K562 (cell line): ENCODE measurements at regions not wholly inside any gene's neighbourhood (a gene's known extent, or its start where the extent isn't known, plus 50 kb on each side); places are given as distances from the start of the nearest gene placed in this dataset.

ENCODE experiments used
- ATAC-seq: fragments of 200-7000 bp; cut with Tn5 transposase; 3 replicates; pipeline ENCODE4 v1.9.1; 2020; ENCODE audit warnings: moderate library complexity
- BruUV-seq: library from RNA; stranded (reverse); fragments of 400-500 nt; replicated peaks from 2 replicates; lab custom pipeline; 2021; lab: Mats Ljungman, UMichigan
- CTCF ChIA-PET: fragments of 300-600 bp; formaldehyde crosslinking; extraction: SDS; loops from one replicate; lab custom pipeline; 2021; ENCODE audit warnings: low intra/inter-chr PET ratio; lab: Yijun Ruan, JAX
- POLR2A ChIA-PET: fragments of 300-600, 350-650 bp; sonication (Branson Sonifier 250); formaldehyde crosslinking; extraction: SDS; loops from one replicate; lab custom pipeline; 2021; ENCODE audit warnings: antibody characterized with exemption, inconsistent platforms; lab: Yijun Ruan, JAX
- DNase-seq, 4 experiments: peaks; one replicate each; pipeline versions ENCODE4 v3.0.0 to v3.0.0-alpha.2; 2011 to 2018; ENCODE audit warnings: low spot score in 3 of 4, mixed read lengths in 3 of 4; ENCODE audit errors: extremely low read depth in 1 of 4
- FAIRE-seq: peaks from 2 replicates; lab custom pipeline; 2011; peaks lifted over from hg19 to GRCh38; lab: Jason Lieb, UNC
- H2AFZ ChIP-seq: 2 replicates; pipeline ENCODE4 v1.6.0; 2011; ENCODE audit warnings: low read depth, low read length, control low read depth, inconsistent platforms
- H3K27ac ChIP-seq: fragments of 200-600 bp; 3 replicates; pipeline ENCODE4 v1.8.0; 2011; ENCODE audit warnings: low read depth, mild to moderate bottlenecking, control low read depth, inconsistent platforms, low read length, moderate library complexity, mixed read lengths; ENCODE audit errors: extremely low read depth
- H3K27me3 ChIP-seq, 2 experiments: fragments of 300-600 bp in 1 of 2; 2 replicates in 1 of 2; 3 replicates in 1 of 2; pipeline versions ENCODE4 v1.6.0 to v1.8.0; 2011; ENCODE audit warnings: inconsistent platforms in 2 of 2, low read length in 2 of 2, mild to moderate bottlenecking in 1 of 2, mixed read lengths in 1 of 2, moderate library complexity in 1 of 2; ENCODE audit not compliant: control insufficient read depth in 2 of 2, insufficient read depth in 2 of 2
- H3K36me3 ChIP-seq: fragments of 300-600 bp; 3 replicates; pipeline ENCODE4 v1.8.0; 2011; ENCODE audit warnings: mild to moderate bottlenecking, low read length, inconsistent platforms; ENCODE audit not compliant: control insufficient read depth, insufficient read depth
- H3K4me1 ChIP-seq, 2 experiments: fragments of 200-600 bp in 1 of 2; replicated peaks in 1 of 2; 2 replicates in 1 of 2; 3 replicates in 1 of 2; pipeline versions ENCODE4 v1.5.1 to v1.8.0; 2011; ENCODE audit warnings: inconsistent platforms in 2 of 2, low read length in 2 of 2, mild to moderate bottlenecking in 1 of 2, mixed read lengths in 1 of 2, moderate library complexity in 1 of 2; ENCODE audit not compliant: control insufficient read depth in 2 of 2, insufficient read depth in 2 of 2
- H3K4me2 ChIP-seq: 2 replicates; pipeline ENCODE4 v1.6.1; 2011; ENCODE audit warnings: low read length, control low read depth, inconsistent platforms, mixed read lengths; ENCODE audit not compliant: insufficient read depth
- H3K4me3 ChIP-seq: fragments of 200-600 bp; sonication (generic), shearing (Covaris generic); 2 replicates; pipeline ENCODE4 v1.5.1; 2016; ENCODE audit warnings: control low read depth, inconsistent platforms
- H3K79me2 ChIP-seq: fragments of 200-600 bp; 3 replicates; pipeline ENCODE4 v1.8.0; 2011; ENCODE audit warnings: low read length, inconsistent platforms; ENCODE audit not compliant: control insufficient read depth, insufficient read depth
- H3K9ac ChIP-seq, 2 experiments: 2 replicates each; pipeline versions ENCODE4 v1.6.0 to v1.6.1; 2011; ENCODE audit warnings: low read depth in 2 of 2, low read length in 2 of 2, control low read depth in 1 of 2, inconsistent platforms in 1 of 2, mild to moderate bottlenecking in 1 of 2, mixed read lengths in 1 of 2; ENCODE audit not compliant: insufficient read depth in 1 of 2
- H3K9me1 ChIP-seq: one replicate; pipeline ENCODE4 v1.6.0; 2011; ENCODE audit warnings: inconsistent platforms, mild to moderate bottlenecking, low read length, moderate library complexity; ENCODE audit not compliant: control insufficient read depth, insufficient read depth
- H3K9me3 ChIP-seq: replicated peaks from 2 replicates; pipeline ENCODE4 v1.5.1; 2011; ENCODE audit warnings: low read depth, low read length, inconsistent platforms; ENCODE audit not compliant: control insufficient read depth, insufficient read depth
- H4K20me1 ChIP-seq: replicated peaks from 2 replicates; pipeline ENCODE4 v1.6.1; 2011; ENCODE audit warnings: low read length, inconsistent platforms, mixed read lengths; ENCODE audit not compliant: control insufficient read depth, insufficient read depth
- CBX2 ChIP-seq: fragments of 200-600 bp; sonication (generic); IDR thresholded peaks from one replicate; pipeline ENCODE4 v1.6.1; 2012; ENCODE audit warnings: mild to moderate bottlenecking, low read length, inconsistent platforms; ENCODE audit not compliant: insufficient read depth, poor library complexity, severe bottlenecking
- HLTF ChIP-seq: fragments of 450-650 bp; IDR thresholded peaks from 2 replicates; pipeline ENCODE4 v1.6.1; 2016
- KDM2B ChIP-seq: fragments of 250-450 bp; sonication (Bioruptor Pico); IDR thresholded peaks from 2 replicates; pipeline ENCODE4 v1.8.0; 2021; ENCODE audit warnings: mild to moderate bottlenecking, moderate library complexity
- MAZ ChIP-seq, 2 experiments: fragments of 450-650 bp in 1 of 2; sonication (generic) in 1 of 2; formaldehyde crosslinking; IDR thresholded peaks in 1 of 2; conservative IDR thresholded peaks in 1 of 2; 2 replicates each; pipeline versions ENCODE4 v1.4.0 to v1.5.0; 2020; ENCODE audit warnings: mild to moderate bottlenecking in 1 of 2, missing genetic modification reagents in 1 of 2
- NELFE ChIP-seq: IDR thresholded peaks from 2 replicates; pipeline ENCODE4 v1.6.1; 2011; ENCODE audit warnings: mild to moderate bottlenecking; ENCODE audit not compliant: insufficient read depth, insufficient read length
- NR1H2 ChIP-seq: sonication (generic); formaldehyde crosslinking; IDR thresholded peaks from 2 replicates; pipeline ENCODE4 v1.4.0; 2020; ENCODE audit warnings: mild to moderate bottlenecking, missing genetic modification reagents
- RAD51 ChIP-seq: fragments of 450-650 bp; IDR thresholded peaks from 2 replicates; pipeline ENCODE4 v1.7.1; 2016; ENCODE audit warnings: low read depth, mild to moderate bottlenecking, borderline replicate concordance
- SRF ChIP-seq, 2 experiments: fragments of 250-450, 450-650 bp in 1 of 2; sonication (Bioruptor Pico) in 1 of 2; sonication (generic) in 1 of 2; formaldehyde crosslinking; IDR thresholded peaks; 2 replicates each; pipeline versions ENCODE4 v1.5.0 to v1.5.1; 2020 to 2022; ENCODE audit warnings: mild to moderate bottlenecking in 1 of 2, missing genetic modification reagents in 1 of 2
- TEAD1 ChIP-seq, 2 experiments: fragments of 450-650 bp in 1 of 2; sonication (generic) in 1 of 2; formaldehyde crosslinking; IDR thresholded peaks; 2 replicates each; pipeline versions ENCODE4 v1.4.0 to v1.8.0; 2020 to 2022; ENCODE audit warnings: mild to moderate bottlenecking in 2 of 2, missing genetic modification reagents in 1 of 2
- WHSC1 ChIP-seq: IDR thresholded peaks from one replicate; pipeline ENCODE4 v1.6.1; 2012; ENCODE audit warnings: low read length, control low read depth, inconsistent platforms
- ZBTB17 ChIP-seq: fragments of 450-650 bp; formaldehyde crosslinking; IDR thresholded peaks from 2 replicates; pipeline ENCODE4 v1.4.0; 2020; ENCODE audit warnings: mild to moderate bottlenecking
- ZC3H11A ChIP-seq: IDR thresholded peaks from 2 replicates; pipeline ENCODE4 v1.6.1; 2012; ENCODE audit warnings: low read depth, low read length, improper control_type of control experiment
- ZNF134 ChIP-seq: fragments of 250-450 bp; sonication (Bioruptor Pico); conservative IDR thresholded peaks from 2 replicates; pipeline ENCODE4 v1.4.0; 2020
- ZNF140 ChIP-seq: fragments of 250-450 bp; sonication (Bioruptor Pico); IDR thresholded peaks from 2 replicates; pipeline ENCODE4 v1.8.0; 2021; ENCODE audit warnings: moderate library complexity, mild to moderate bottlenecking, inconsistent platforms
- ZNF239 ChIP-seq: fragments of 250-450 bp; sonication (Bioruptor Pico); IDR thresholded peaks from 2 replicates; pipeline ENCODE4 v1.4.0; 2020; ENCODE audit warnings: mild to moderate bottlenecking
- ZNF830 ChIP-seq: fragments of 250-450 bp; sonication (Bioruptor Pico); IDR thresholded peaks from 2 replicates; pipeline ENCODE4 v1.5.0; 2021; ENCODE audit warnings: mild to moderate bottlenecking
- WGBS: fragments of 100-300 bp; shearing (Covaris generic); methylation state at CpG from one replicate; pipeline ENCODE4 v1.1.6; 2016; ENCODE audit warnings: low coverage, mixed read lengths; ENCODE audit not compliant: insufficient coverage; ENCODE audit errors: missing lambda C conversion rate; 5-methylcytosine and 5-hydroxymethylcytosine counted together
- in situ Hi-C: fragments of 300-500 bp; cut with MboI; formaldehyde crosslinking; loops from 4 replicates; pipeline ENCODE4 v1.15.0; 2018; ENCODE audit warnings: inconsistent platforms, mixed read lengths
- intact Hi-C: fragments of 100-400 bp; cut with micrococcal nuclease; formaldehyde crosslinking; loops from 2 replicates; pipeline ENCODE4 v1.14.2; 2022
- TF ChIP-seq, protein P1 (sequence below): IDR thresholded peaks from 2 replicates; pipeline ENCODE4 v1.6.1; 2011; ENCODE audit warnings: borderline replicate concordance, low read depth, mild to moderate bottlenecking, moderate library complexity, low read length; ENCODE audit not compliant: insufficient read depth, poor library complexity, severe bottlenecking
- TF ChIP-seq, protein P2 (sequence below): fragments of 450-650 bp; formaldehyde crosslinking; IDR thresholded peaks from 2 replicates; pipeline ENCODE4 v1.4.0; 2020; ENCODE audit warnings: mild to moderate bottlenecking, moderate library complexity

DNA sequence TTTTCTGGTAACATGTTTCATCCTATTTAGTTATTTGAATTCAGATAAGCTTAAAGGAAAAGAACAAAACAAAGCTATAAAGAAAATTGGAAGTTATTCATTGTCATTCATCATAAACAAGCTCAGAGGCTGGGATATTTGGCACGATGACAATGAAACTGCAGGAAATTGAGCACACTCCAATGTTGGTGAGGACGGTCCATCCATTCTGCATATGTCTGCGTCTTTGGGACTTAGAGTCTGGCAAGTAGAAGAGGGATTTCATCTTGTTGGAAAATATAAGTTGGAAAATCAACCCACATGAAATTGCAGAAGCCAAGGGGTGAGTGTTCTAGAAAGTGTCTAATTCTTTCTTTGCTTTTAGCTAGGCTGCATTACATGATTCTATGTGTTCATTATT lies 78.4 kb downstream of the HDGFL1 start:
- H3K79me2 ChIP-seq: no peaks in the 10 kb centered on the region
- DNase-seq (no peak), ATAC-seq (no peak), FAIRE-seq (no peak)
- no peaks in the 10 kb centered on the region for H3K36me3 ChIP-seq
- no peaks in the 10 kb centered on the region for H3K9me1 ChIP-seq
- no peak overlapping the region for H3K4me2 ChIP-seq
- no peaks in the 10 kb centered on the region for H3K4me1 ChIP-seq
- no peaks in the 10 kb centered on the region for H3K27me3 ChIP-seq
- no peaks in the 10 kb centered on the region for H3K9me3 ChIP-seq
- H4K20me1 ChIP-seq: no peaks in the 10 kb centered on the region
- H3K27ac ChIP-seq: no peak overlapping the region
- WGBS: 7% methylated on average over 3 of the region's 3 CpGs
- ChIA-PET POLR2A (no interaction called here), CTCF (no interaction called here)
- no peak overlapping the region for H2AFZ ChIP-seq
- no peak for TF ChIP-seq ZNF134 (CRISPR knock-in tag)
- TF ChIP-seq, protein P1, sequence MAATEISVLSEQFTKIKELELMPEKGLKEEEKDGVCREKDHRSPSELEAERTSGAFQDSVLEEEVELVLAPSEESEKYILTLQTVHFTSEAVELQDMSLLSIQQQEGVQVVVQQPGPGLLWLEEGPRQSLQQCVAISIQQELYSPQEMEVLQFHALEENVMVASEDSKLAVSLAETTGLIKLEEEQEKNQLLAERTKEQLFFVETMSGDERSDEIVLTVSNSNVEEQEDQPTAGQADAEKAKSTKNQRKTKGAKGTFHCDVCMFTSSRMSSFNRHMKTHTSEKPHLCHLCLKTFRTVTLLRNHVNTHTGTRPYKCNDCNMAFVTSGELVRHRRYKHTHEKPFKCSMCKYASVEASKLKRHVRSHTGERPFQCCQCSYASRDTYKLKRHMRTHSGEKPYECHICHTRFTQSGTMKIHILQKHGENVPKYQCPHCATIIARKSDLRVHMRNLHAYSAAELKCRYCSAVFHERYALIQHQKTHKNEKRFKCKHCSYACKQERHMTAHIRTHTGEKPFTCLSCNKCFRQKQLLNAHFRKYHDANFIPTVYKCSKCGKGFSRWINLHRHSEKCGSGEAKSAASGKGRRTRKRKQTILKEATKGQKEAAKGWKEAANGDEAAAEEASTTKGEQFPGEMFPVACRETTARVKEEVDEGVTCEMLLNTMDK: no peak
- TF ChIP-seq, protein P2, sequence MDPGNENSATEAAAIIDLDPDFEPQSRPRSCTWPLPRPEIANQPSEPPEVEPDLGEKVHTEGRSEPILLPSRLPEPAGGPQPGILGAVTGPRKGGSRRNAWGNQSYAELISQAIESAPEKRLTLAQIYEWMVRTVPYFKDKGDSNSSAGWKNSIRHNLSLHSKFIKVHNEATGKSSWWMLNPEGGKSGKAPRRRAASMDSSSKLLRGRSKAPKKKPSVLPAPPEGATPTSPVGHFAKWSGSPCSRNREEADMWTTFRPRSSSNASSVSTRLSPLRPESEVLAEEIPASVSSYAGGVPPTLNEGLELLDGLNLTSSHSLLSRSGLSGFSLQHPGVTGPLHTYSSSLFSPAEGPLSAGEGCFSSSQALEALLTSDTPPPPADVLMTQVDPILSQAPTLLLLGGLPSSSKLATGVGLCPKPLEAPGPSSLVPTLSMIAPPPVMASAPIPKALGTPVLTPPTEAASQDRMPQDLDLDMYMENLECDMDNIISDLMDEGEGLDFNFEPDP (CRISPR knock-in tag): no peak
- TF ChIP-seq RAD51: no peak
- no peak for TF ChIP-seq NR1H2 (CRISPR knock-in tag)
- TF ChIP-seq NELFE: no peak
- TF ChIP-seq KDM2B (CRISPR knock-in tag): no peak
- no peak for TF ChIP-seq ZNF830
- no peak for TF ChIP-seq SRF (CRISPR knock-in tag; IDR thresholded peaks at IDR 0.05)
- no peak for TF ChIP-seq ZC3H11A
- TF ChIP-seq ZNF140 (CRISPR knock-in tag): no peak
- TF ChIP-seq CBX2: no peak
- no peak for TF ChIP-seq WHSC1
- TF ChIP-seq MAZ (CRISPR knock-in tag; conservative IDR thresholded peaks at IDR 0.05 in 1 of 2, IDR thresholded peaks at IDR 0.05 in 1 of 2): no peak
- no peak for TF ChIP-seq TEAD1 (CRISPR knock-in tag; IDR thresholded peaks at IDR 0.05)
- TF ChIP-seq ZBTB17 (CRISPR knock-in tag): no peak
- no peak for TF ChIP-seq ZNF239 (CRISPR knock-in tag)
- no peak for TF ChIP-seq HLTF
- no peak overlapping the region for H3K9ac ChIP-seq
- in situ Hi-C loops: no loop called here
- H3K4me3 ChIP-seq: no peak overlapping the region
- intact Hi-C loops: no loop called here
- no TSS peak for BruUV-seq
